NAMALWA (cell line): ENCODE measurements at regions not wholly inside any gene's neighbourhood (a gene's known extent, or its start where the extent isn't known, plus 50 kb on each side); places are given as distances from the start of the nearest gene placed in this dataset.
"Not testable (repeated sequence)": the region's sequence is repeated elsewhere in the genome, so short reads cannot be mapped to it uniquely, and the experiment has no call there.

Experiments
- DNase-seq: peaks from one replicate; pipeline ENCODE4 v3.0.0-alpha.2; 2015; ENCODE audit warnings: low spot score

DNA sequence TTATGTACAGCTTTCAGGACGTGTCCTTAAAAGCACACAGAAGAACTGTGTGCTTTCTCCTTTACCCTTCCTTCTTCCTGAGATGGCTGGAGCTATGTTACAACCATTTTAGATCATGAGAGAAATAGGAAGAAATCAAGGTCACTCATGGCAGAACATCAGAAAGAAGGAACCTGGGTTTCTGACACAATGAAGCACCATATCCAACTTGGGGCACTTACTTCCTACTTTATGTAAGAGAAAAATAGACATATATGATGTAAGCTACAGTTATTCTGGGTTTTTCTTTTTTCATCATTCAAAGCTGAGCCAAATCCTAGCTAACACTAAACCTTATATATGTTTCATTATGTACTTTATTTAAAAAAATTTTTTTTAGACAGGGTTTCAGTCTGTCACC is 79.5 kb downstream of the FAM161A start:
- no peak for DNase-seq

DNA sequence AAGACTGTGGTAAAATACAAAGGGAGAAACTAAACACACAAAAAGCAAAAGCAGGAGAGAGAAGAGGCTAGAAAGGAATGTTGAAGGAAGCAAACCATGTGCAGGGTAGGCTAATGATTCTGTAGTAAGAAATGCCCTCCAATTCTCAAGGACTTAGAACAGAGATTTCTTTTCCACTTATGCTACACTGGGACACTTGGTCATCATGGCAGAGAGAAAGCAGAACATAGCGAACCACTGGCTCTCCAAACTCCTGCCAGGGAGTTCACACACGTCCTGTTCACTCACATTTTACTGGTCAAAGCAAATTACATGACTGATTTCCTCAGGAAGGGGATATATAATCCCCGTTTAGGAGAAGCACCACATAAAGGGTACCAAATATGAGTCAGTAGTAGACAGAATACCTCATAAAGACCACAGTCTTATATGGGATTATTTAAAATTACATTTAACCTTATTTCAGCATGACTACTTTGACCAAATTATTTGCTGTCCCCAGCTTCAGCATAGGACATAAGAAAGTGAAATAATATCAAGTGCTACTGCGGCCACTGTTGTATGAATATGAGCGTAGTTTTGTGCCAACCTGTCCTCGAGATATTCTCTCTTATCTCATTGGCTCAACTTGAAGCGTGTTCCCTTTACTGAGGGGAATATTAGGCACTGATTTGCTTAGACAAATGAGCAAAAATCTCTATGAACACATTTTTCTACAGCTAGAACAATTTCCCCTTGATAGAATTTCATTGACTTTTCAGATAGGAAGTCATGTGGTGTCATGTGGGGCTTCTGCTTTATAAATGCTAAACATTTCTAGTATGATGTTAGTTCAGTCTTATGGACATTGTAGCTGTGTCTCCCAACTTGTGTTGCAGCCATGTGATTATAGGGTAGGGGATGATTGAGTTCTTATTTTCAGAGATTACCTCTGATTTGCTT is 81.7 kb downstream of the FAM161A start:
- no peak for DNase-seq

DNA sequence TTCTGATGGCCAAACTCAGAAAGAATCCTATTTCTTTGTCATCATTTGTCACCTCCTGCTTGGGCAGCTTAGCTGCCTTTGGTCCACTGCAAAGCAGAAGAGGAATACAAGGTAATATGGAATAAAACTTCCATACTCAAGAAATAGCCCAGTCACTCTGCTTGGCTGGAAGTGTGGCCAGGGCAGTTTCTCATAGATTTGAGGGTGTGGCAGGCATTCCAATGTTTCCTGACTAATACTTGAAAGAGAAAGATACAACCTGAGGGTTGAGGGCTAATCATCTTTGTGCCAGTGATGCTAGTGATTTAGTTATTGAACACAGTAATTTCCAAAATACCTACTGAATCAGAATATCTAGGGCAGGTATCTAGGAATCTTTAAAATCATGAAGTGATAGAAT is 83.1 kb downstream of the FAM161A start:
- DNase-seq = no peak

DNA sequence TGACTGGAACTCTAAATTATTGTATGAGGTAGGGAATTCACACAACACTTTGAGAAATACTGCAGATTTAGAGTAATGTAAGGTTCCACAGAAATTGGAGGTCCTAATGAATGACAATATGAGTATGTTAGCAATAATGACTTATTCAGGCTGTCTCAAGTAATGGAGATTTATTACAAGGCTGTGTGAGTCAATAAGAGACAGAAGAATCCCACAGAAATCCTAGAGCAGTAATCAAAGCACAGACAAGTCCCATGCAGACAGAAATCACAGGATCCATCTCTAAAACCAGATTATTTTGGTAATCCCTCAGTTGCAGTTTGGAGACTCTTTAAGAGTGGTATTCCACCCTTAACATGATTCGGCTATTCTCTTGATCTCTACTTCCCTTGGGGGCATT is 83.6 kb downstream of the FAM161A start:
- no peak for DNase-seq

DNA sequence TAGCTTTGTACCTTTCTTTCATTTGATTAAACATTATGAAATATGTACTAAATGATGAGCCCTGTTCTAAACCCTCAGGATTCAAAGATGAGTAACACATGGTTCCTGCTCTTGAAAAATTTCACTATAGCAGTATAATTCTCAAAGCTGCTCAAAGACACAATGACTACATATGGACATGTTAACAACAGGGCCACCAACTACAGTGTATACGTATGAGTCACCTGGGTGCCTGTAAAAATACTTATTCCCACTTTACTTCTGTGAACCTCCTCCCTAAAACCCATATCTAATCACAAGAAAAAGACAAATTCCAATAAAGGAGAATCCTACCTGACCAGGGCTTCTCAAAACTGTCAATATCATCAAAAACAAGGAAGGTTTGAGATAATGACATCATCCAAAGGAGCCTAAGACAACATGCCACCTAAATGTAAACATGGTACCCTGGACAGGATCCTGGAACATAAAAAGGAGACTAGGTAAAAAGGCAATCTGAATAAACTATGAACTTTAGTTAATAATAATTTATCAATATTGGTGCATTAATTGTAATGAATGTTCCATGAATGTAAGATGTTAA is 84.7 kb downstream of the FAM161A start:
- DNase-seq = no peak

DNA sequence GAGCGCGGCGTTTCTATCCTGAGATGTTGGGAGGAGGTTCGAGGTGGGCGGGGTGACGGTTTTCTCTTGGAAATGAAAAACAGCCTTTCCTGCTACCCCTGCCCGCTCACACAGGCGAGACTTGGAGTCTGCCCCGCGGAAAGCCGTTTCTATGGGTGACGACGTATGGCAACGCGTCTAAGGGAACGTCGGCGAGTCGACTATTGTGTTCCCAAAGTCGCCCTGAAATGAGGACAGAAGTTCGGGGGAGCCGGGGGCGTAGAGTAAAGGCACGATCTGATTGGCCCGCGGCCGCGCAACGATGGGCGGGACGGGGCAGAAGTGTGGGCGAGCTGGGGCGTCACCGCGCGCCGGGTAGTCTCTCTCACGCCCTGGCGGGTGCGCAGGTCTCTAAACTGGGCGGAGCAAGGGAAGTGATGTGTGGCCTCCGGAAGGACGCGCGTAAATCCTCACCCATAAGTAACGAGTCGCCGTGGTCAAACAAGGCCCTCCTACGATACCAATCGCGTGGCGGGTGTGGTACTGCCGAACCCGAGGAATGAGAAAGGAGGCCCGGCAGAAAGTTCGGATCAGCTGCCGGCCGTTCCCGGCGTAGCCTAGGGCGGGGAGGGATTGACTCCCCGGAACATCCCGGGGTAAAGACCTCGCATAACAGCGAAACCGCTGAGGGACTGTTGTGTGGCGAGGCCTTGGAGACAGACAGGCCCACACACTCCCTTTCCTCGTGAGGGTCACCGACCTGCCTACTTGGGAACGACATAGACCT is 89.6 kb downstream of the FAM161A start:
- peak; percentile 98 for DNase-seq

DNA sequence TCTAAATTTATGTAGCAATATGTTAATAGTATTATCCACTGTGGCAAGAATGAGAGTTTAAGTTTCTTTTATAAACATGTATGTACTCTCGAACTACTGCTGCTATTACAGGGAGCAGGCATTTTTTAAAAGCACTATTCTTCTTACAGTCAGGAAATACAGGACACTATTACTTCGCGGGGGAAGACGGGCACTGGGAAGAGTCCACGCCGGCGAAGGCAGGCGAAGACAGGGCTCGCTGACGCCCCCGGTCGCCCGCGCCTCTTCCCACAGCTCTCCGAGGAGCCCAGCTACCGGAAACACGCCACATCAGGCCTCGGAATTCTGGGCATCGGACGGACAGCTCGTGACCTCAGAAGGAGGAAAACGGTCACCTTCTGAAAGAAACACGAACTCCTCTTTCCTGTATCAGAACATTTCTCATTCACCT is 90.2 kb downstream of the FAM161A start:
- no peak for DNase-seq

DNA sequence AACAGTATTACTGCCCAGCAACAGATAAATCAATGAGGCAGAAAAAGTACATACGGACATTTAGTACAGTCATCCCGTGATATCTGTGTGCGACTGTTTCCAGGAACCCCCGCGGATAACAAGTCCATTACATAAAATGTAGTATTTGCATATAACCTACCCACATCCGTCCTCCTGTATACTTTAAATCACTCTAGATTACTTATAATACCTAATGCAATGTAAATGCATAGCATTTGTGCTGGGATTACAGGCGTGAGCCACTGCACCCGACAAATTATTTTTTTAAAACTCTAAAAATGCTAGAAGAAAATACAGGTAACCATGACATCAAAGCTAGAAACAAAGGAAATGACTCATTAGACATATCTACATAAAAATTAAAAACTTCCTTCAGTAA is 91.6 kb downstream of the FAM161A start:
- no peak for DNase-seq

DNA sequence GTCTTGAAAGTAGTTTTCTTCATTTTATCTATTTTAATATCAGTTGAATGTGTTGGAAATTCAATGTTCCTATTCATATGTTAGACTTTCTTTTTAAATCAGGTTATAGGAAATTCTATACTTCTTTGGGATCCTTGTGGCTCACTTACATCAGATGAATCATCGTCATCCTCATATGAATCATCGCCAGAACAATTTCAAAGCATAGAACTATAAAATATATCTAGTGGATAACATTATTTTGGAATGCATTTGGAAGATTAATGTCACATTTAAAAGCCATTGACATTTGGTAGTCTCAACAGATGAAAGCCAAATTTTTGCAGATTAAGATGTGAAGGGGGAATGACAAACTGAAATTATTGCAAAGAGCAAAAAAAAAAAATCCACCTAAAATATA is 94.1 kb downstream of the FAM161A start:
- no peak for DNase-seq

DNA sequence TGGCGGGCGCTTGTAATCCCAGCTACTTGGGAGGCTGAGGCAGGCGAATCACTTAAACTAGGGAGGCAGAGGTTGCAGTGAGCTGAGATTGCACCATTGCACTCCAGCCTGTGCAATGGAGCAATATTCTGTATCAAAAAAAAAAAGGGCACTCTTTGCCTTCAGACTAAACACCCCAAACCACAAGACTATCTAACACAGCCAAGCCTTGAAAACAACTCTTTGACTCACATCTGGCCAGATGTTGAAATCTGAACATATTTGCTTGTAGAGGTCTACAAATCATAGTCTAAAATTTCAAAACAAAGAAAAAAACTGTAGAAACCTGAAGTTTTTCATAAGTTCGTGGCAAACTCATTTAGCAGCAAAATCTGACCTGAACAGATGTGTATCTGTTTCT is 94.9 kb downstream of the FAM161A start:
- no peak for DNase-seq

DNA sequence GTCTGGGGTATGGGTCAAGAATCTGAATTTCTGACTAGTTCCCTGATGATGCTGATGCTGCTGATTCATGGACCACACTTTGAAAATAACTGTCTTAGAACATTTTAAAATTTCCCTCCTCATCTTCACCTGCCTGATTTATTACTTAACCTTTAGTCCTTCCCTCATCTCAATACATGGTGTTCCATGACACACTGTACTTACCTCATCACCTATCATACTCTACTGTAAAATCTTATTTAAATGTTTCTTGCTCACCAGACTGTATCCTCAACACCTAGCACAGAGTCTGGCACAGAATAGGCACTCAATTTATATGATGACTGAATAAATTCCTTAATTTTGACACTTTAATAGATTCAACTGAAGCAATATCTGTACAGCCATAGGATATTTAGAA is 95.7 kb downstream of the FAM161A start:
- no peak for DNase-seq

DNA sequence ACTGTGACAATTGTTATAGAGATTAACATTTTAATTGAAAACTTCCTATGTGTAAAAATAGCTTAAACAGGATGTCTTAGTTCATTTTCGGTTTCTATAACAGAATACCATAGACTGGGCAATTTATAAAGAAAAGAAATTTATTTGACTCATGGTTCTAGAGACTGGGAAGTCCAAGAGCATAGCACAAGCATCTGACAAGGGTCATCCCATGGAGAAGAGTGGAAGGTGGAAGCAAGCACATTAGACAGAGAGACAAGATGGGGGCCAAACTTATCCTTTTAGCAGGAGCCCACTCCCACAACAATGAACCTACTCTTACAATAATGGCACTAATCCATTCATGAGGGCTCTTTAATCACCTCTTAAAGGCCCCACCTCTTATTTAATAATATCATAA is 100.3 kb downstream of the FAM161A start:
- DNase-seq = no peak

DNA sequence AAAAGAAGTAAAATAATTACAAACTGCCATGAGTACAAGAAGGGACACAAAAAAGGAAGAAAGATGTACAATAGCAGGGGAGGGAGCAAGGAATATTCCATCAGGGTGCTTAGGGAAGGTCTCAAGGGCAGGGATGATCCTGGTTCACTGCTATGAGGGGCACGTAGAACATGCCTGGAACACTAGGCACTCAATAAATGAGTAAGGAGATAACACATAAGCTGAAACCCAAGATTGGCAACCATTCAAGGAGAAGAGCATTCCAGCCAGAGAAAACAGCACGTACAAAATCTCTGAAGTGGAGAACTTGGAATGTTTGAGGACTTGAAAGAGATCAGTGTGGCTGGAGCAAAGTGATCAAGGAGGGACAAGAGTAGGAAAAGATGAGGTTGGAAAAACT is 103.2 kb downstream of the FAM161A start:
- DNase-seq = no peak

DNA sequence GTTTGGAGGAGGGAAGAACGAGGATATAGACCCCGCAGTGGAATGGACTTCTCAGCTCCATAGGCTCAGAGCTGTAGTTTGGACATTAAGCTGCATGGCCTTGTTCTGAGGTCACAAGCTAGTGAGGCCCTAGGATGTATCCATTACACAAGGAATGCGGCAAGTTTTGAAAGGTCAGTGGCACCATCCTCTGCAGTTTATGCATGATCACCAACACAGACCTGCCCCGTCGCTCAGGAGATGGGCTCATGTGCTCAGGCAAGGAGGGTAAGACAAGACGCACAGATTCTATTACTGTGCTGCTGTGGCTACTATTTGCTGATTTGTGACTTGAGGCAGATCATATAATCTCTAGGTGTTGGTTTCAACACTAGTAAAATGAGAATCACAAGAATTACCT is 110.9 kb downstream of the FAM161A start:
- DNase-seq = no peak

DNA sequence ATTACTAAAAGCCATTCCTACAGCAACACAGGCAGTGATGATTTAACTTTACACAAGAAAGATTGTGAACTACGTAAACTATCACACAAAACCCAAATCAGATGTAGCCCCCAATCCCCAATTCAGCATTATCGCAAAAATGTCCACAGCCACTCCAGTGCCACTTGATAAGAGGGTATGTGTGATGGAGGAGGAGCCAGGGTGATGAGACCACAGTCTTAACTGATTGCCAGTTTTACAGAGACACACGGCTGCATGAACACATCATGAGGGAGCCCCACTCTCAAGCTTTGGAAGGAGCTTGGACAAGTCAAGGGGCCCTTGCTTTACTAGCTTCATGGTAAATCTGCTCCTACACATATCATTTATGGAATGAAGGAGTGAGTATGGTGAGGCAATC is 116.0 kb downstream of the FAM161A start:
- no peak for DNase-seq

DNA sequence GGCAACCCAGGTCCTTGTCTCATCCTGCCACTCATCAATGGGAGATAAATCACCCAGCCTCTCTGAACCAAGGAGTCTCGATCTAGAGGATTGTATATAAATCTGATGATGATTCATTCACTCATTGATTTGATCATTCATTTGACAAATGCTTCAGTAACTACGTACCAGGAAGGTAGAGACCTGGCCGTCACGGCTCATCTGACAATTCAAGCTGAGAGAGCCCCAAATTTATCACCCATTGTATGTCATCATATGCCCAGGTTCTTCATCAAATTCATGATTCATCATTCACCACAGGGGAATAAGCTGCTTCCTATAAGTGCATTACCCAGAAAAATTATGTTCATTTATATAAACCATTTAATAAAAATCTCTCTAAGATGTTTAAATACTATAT is 116.9 kb downstream of the FAM161A start:
- no peak for DNase-seq

DNA sequence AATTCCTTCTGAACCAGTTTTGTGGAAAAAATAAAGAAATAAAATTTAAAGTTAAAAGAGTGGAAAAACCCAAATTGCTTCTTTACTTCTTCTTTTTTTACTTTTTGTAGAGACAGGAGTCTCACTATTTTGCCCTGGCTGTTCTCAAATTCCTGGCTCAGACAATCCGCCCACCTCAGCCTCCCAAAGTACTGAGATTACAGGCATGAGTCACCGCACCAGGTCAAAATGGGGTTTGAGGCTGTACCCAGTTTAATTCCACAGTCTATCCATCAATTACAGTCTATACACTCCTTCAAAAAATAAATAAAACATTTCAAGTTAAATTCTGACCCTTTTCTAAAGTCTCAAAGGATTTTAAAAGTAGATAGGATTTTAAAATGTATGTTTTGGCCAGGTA is 120.3 kb downstream of the FAM161A start:
- DNase-seq = no peak

DNA sequence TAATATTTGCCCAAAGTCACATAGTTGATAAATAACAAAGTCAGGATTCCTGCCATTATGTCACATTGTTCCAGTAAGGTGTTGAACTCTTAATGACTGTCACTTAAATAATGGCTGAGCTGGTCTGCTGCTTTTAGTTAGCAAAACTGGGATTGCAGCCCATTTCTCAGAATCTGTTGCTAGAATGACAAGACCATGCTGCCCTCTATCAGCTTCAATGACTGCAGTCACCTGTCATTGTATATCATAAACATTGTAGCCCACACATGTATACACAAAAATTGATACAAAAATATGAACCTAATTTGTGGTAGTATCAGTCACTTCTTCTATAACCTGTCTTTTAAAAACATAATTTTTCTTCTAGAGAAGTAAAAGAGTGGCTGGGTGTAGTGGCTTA is 121.1 kb downstream of the FAM161A start:
- DNase-seq = no peak

DNA sequence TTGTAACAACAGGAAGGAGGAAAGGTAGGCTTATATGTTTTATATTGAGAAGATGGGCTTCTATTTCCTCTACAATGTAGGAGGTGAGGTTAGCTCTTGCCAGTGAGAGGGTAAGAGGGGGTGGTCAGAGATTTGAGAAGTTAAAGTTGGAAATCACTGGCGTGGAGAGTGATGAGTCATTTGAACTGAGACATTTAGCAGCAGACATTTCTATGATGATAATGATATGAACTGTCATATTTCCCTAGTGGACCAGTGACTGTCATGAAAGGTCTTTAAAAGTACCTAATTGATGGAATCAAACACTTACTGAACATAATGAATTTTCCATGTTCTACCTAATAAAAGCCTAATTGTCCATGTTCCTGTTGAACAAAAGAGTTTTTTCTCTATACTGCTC is 126.1 kb downstream of the FAM161A start:
- no peak for DNase-seq

DNA sequence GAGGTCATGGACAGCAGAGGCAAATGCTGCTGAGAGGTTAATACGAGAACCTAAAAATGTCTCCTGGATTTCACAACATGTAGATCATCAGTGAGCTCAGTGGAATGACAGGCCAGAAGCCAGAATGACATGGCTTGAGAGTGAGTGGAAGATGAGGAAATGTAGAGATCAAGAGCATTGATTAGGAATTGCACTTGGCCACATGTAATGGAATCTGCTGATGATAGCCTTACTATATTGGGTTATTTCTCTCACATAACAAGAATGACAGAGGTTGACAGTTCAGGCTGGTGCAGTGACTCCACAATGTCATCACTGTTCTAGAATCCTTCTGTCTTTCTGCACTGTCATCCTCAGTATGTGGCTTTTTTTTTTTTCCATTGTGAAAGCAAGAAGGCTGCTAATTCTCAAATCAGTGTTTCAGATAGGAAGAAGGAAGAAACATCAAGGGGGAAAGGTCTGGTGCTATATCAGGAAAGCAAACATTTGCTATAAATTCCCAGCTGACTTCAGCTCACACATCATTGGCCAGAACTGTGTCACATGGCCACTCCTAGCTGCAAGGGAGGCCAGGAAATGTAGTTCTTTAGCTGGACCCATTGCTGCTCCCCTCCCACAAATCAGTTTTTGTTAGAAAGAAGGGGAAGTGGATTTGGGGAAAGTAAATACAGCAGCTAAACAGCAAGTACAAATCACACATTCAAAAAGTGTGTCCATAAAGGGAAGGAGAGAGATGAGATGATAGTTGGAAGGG is 127.2 kb downstream of the FAM161A start:
- no peak for DNase-seq

DNA sequence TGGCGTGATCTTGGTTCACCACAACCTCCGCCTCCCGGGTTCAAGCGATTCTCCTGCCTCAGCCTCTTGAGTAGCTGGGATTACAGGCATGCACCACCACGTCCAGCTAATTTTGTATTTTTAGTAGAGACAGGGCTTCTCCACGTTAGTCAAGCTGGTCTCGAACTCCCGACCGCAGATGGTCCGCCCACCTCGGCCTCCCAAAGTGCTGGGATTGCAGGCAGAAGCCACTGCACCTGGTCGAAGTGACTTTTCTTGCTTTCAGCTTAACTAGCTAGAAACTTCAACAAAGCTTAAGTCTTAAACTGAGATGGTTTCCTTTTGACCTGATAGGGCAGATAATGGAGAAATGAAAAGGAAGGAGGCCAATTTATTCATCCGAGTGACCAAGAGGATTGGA is 130.5 kb downstream of the FAM161A start:
- not testable (repeated sequence) for DNase-seq

DNA sequence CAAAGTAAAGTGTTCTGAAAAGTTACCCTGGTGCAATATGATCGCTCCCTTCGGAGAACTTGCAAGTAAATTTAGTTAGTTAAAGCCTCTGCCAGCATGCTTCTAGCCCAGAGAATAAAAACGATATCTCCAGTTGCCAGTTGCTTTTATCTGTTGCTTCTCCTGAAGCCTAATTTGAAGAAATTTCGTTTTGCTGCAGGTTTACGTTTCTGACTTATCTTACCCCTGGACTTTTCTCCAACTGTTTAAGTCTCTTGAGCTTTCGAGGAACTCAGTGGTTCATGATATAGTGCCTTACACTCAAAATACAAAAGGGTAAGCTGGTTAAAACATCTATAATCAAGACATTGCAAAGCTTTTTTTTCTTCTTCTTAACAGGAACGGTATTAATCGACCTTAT is 131.1 kb downstream of the FAM161A start:
- no peak for DNase-seq
